GM20000 (cell line): ENCODE measurements at regions not wholly inside any gene's neighbourhood (a gene's known extent, or its start where the extent isn't known, plus 50 kb on each side); places are given as distances from the start of the nearest gene placed in this dataset.

Experiments
- DNase-seq: peaks from one replicate; pipeline ENCODE4 v3.0.0; 2012; ENCODE audit warnings: low spot score
- TF ChIP-seq, protein P1 (sequence below): IDR thresholded peaks from 2 replicates; pipeline ENCODE4 v1.5.1; 2012; ENCODE audit warnings: mild to moderate bottlenecking, control low read depth; ENCODE audit errors: extremely low read depth, missing control alignments

GRCh38 chr9:1514776-1515363, 464.7 kb downstream of the DMRT2 start:
- TF ChIP-seq, protein P1, sequence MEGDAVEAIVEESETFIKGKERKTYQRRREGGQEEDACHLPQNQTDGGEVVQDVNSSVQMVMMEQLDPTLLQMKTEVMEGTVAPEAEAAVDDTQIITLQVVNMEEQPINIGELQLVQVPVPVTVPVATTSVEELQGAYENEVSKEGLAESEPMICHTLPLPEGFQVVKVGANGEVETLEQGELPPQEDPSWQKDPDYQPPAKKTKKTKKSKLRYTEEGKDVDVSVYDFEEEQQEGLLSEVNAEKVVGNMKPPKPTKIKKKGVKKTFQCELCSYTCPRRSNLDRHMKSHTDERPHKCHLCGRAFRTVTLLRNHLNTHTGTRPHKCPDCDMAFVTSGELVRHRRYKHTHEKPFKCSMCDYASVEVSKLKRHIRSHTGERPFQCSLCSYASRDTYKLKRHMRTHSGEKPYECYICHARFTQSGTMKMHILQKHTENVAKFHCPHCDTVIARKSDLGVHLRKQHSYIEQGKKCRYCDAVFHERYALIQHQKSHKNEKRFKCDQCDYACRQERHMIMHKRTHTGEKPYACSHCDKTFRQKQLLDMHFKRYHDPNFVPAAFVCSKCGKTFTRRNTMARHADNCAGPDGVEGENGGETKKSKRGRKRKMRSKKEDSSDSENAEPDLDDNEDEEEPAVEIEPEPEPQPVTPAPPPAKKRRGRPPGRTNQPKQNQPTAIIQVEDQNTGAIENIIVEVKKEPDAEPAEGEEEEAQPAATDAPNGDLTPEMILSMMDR = no peak
- DNase-seq = no peak

DNA sequence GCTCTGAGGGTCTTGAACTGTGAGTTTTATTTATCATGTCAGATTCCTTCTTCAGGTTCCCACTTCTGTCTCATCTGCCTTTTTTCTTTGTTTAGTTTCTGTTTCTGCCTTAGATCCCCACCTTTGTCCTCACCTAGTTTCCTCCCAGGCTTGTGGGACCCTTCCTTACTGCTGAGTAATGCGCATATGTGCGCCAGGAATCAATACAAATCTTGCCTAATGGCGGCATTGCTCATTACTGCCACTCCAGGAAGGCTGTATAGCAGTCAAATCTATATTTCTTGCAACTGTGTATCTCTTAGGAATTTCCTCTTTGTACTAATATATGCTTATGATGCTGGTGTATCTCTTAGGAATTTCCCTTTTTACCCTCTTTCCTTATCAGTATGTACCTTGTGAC, 465.4 kb downstream of the DMRT2 start:
- TF ChIP-seq, protein P1 = no peak
- DNase-seq = no peak

DNA sequence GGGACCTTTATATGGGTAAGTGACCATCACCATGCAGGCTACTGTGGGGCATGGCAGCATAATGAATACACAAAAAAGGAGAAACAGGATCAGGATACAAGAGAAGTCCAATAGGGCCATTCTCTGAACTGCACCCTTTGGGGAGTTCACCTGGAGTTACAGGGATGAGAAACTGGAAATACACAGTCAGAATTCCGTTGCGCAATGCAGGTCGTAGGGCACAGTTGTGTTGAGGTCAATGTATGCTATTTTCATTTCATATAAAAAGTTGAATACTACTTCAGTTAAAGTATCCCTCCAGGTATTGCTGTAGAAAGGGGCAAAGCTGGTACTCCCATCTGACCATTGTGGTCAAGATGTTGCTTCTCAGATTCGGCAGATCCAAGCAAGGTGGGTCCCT, 471.4 kb downstream of the DMRT2 start:
- TF ChIP-seq, protein P1 = no peak
- no peak for DNase-seq

GRCh38 chr9:1522219-1522767, 472.1 kb downstream of the DMRT2 start:
- DNase-seq = peak; percentile 9

GRCh38 chr9:1528456-1528855, 478.3 kb downstream of the DMRT2 start:
- no peak for DNase-seq
- TF ChIP-seq, protein P1 = no peak

More at GRCh38 chr9:1522219-1522767, 472.1 kb downstream of the DMRT2 start:
- TF ChIP-seq, protein P1 = no peak

- DNase-seq = no peak
- TF ChIP-seq, protein P1 = no peak
Observed at GRCh38 chr9:1530696-1531095, 480.5 kb downstream of the DMRT2 start.

- TF ChIP-seq, protein P1 = no peak
- DNase-seq = no peak
Observed at GRCh38 chr9:1531424-1531823, 481.3 kb downstream of the DMRT2 start.
